GM19463 (cell line): ENCODE measurements at regions not wholly inside any gene's neighbourhood (a gene's known extent, or its start where the extent isn't known, plus 50 kb on each side); places are given as distances from the start of the nearest gene placed in this dataset.
"Not testable (repeated sequence)": the region's sequence is repeated elsewhere in the genome, so short reads cannot be mapped to it uniquely, and the experiment has no call there.

Source experiments
- ATAC-seq: cut with Tn5 transposase; IDR thresholded peaks from one replicate; pipeline ENCODE4 v1.9.1; 2021; ENCODE audit warnings: mild to moderate bottlenecking, moderate library complexity; ENCODE audit not compliant: unreplicated experiment

GRCh38 chr7:98771519-98771918 is 98.3 kb downstream of the TMEM130 start:
- ATAC-seq, result no peak

GRCh38 chr7:98771941-98772603 is 97.7 kb downstream of the TMEM130 start:
- ATAC-seq, result no peak

GRCh38 chr7:98774884-98775283 is 94.9 kb downstream of the TMEM130 start:
- no peak for ATAC-seq

GRCh38 chr7:98777051-98777450 is 92.8 kb downstream of the TMEM130 start:
- no peak for ATAC-seq

GRCh38 chr7:98778421-98778820 is 91.4 kb downstream of the TMEM130 start:
- no peak for ATAC-seq

- no peak for ATAC-seq
These were observed 89.8 kb downstream of the TMEM130 start for GRCh38 chr7:98779800-98780587.

GRCh38 chr7:98784216-98784785 is 85.5 kb downstream of the TMEM130 start:
- no peak for ATAC-seq

- ATAC-seq, result no peak
These were observed 83.8 kb downstream of the TMEM130 start for GRCh38 chr7:98785929-98786571.

GRCh38 chr7:98788966-98789365 is 80.8 kb downstream of the TMEM130 start:
- ATAC-seq, result no peak

GRCh38 chr7:98794453-98794852 is 75.4 kb downstream of the TMEM130 start:
- ATAC-seq, result not testable (repeated sequence)

- ATAC-seq, result peak; percentile 98
These were observed 73.9 kb downstream of the TMEM130 start for GRCh38 chr7:98795741-98796493.
